Bone marrow (tissue), 2 donors: ENCODE measurements at regions not wholly inside any gene's neighbourhood (a gene's known extent, or its start where the extent isn't known, plus 50 kb on each side); places are given as distances from the start of the nearest gene placed in this dataset.
"Not testable (repeated sequence)": the region's sequence is repeated elsewhere in the genome, so short reads cannot be mapped to it uniquely, and the experiment has no call there.

Experiments
- DNase-seq, 2 donors: peaks; one replicate each; lab custom pipeline; 2025; lab: John Stamatoyannopoulos, UW

GRCh38 chr1:190975827-190976226, 498.2 kb upstream of the BRINP3 start:
- DNase-seq: no peak

GRCh38 chr1:191002768-191003167, 525.1 kb upstream of the BRINP3 start:
- no peak for DNase-seq

- no peak for DNase-seq
Measured at GRCh38 chr1:191016765-191017164, 539.1 kb upstream of the BRINP3 start.

GRCh38 chr1:191022856-191023255, 545.2 kb upstream of the BRINP3 start:
- no peak for DNase-seq

GRCh38 chr1:191025896-191026642, 548.4 kb upstream of the BRINP3 start:
- no peak for DNase-seq

- no peak for DNase-seq
Measured at GRCh38 chr1:191026828-191027227, 549.2 kb upstream of the BRINP3 start.

GRCh38 chr1:191034132-191034531, 556.5 kb upstream of the BRINP3 start:
- DNase-seq: no peak

- no peak for DNase-seq
Measured at GRCh38 chr1:191043066-191043465, 565.4 kb upstream of the BRINP3 start.

- DNase-seq: no peak
Measured at GRCh38 chr1:191049781-191050180, 572.1 kb upstream of the BRINP3 start.

- no peak for DNase-seq
Measured at GRCh38 chr1:191052888-191053287, 575.2 kb upstream of the BRINP3 start.

- no peak for DNase-seq
Measured at GRCh38 chr1:191065346-191065745, 587.7 kb upstream of the BRINP3 start.

GRCh38 chr1:191065771-191066170, 588.1 kb upstream of the BRINP3 start:
- no peak for DNase-seq

- no peak for DNase-seq
Measured at GRCh38 chr1:191074881-191075280, 597.2 kb upstream of the BRINP3 start.

- DNase-seq: not testable (repeated sequence)
Measured at GRCh38 chr1:191083090-191083489, 605.4 kb upstream of the BRINP3 start.

GRCh38 chr1:191085121-191085520, 607.5 kb upstream of the BRINP3 start:
- DNase-seq: no peak

GRCh38 chr1:191086910-191087309, 609.2 kb upstream of the BRINP3 start:
- DNase-seq: no peak

- DNase-seq: no peak
Measured at GRCh38 chr1:191096405-191096804, 618.7 kb upstream of the BRINP3 start.

- DNase-seq: no peak
Measured at GRCh38 chr1:191099696-191100095, 622.0 kb upstream of the BRINP3 start.

- DNase-seq: no peak
Measured at GRCh38 chr1:191101960-191102359, 624.3 kb upstream of the BRINP3 start.

GRCh38 chr1:191125950-191126349, 648.3 kb upstream of the BRINP3 start:
- DNase-seq: no peak

- DNase-seq: no peak
Measured at GRCh38 chr1:191134796-191135195, 657.1 kb upstream of the BRINP3 start.

- no peak for DNase-seq
Measured at GRCh38 chr1:191140038-191140437, 662.4 kb upstream of the BRINP3 start.

GRCh38 chr1:191142748-191143147, 665.1 kb upstream of the BRINP3 start:
- no peak for DNase-seq

GRCh38 chr1:191145834-191146233, 668.2 kb upstream of the BRINP3 start:
- DNase-seq: no peak
